Stimulated activated memory B cell treated with anti-CD40 and anti-IgM and Interleukin-4, amounts not matched to agents 10 μg/mL and 1 μg/mL and 100 μg/mL, for 72 hours (primary cell): ENCODE measurements at regions not wholly inside any gene's neighbourhood (a gene's known extent, or its start where the extent isn't known, plus 50 kb on each side); places are given as distances from the start of the nearest gene placed in this dataset.
A peak's percentile ranks its signal among the peaks of the same experiment; 100 is the strongest.

Source experiments
- ATAC-seq: fragments of 150-1000 bp; cut with Tn5 transposase; 2 replicates; pipeline ENCODE4 v1.10.0; 2021
- H3K27ac Mint-ChIP-seq: one replicate; pipeline ENCODE4 v1.8.0; 2022; ENCODE audit warnings: mild to moderate bottlenecking, mixed read lengths
- H3K27me3 Mint-ChIP-seq: one replicate; pipeline ENCODE4 v1.8.0; 2022; ENCODE audit warnings: mixed read lengths
- H3K36me3 Mint-ChIP-seq: one replicate; pipeline ENCODE4 v1.8.0; 2022; ENCODE audit warnings: mixed read lengths
- H3K4me1 Mint-ChIP-seq: one replicate; pipeline ENCODE4 v1.8.0; 2022; ENCODE audit warnings: mixed read lengths
- H3K4me3 Mint-ChIP-seq: one replicate; pipeline ENCODE4 v1.8.0; 2022; ENCODE audit warnings: mild to moderate bottlenecking, moderate library complexity, mixed read lengths
- H3K9me3 Mint-ChIP-seq: one replicate; pipeline ENCODE4 v1.8.0; 2022; ENCODE audit warnings: mixed read lengths

GRCh38 chr18:51659781-51660180 lies 462.3 kb upstream of the MEX3C start:
- Mint-ChIP-seq H3K36me3 (no peaks in the 10 kb centered on the region), H3K9me3 (no peaks in the 10 kb centered on the region), H3K4me3 (no peak overlapping the region), H3K4me1 (peaks cover 17% of the 10 kb centered on the region), H3K27me3 (peaks cover 7% of the 10 kb centered on the region), H3K27ac (no peak overlapping the region)
- ATAC-seq, result no peak

- H3K27me3 Mint-ChIP-seq, result peaks cover 12% of the 10 kb centered on the region
- no peak for ATAC-seq
- no peak overlapping the region for H3K27ac Mint-ChIP-seq
- H3K9me3 Mint-ChIP-seq, result no peaks in the 10 kb centered on the region
- H3K4me3 Mint-ChIP-seq, result no peak overlapping the region
- H3K36me3 Mint-ChIP-seq, result no peaks in the 10 kb centered on the region
- H3K4me1 Mint-ChIP-seq, result peaks cover 12% of the 10 kb centered on the region
These were observed 462.8 kb upstream of the MEX3C start for GRCh38 chr18:51660188-51660715.

DNA sequence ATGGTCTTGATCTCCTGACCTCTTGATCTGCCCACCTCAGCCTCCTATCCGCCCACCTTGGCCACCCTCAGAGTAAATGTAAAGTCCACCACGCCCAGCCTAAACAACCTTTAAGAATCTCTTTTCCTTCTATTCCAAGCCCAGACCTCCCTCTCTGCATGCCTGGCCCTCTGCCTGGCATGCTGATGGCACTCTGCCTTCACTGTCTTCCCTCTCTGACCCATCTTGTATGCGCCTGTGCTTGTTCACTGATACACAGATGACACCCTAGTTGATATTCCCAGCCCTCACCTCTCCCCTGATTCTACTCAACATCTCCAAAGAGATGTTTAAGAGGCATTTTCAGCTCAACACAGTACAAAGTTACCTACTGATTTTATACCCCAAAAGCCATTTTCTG lies 466.8 kb upstream of the MEX3C start:
- Mint-ChIP-seq H3K27me3 (peaks cover 17% of the 10 kb centered on the region), H3K4me1 (peaks cover 6% of the 10 kb centered on the region), H3K27ac (no peak overlapping the region), H3K9me3 (no peaks in the 10 kb centered on the region), H3K36me3 (no peaks in the 10 kb centered on the region), H3K4me3 (no peak overlapping the region)
- no peak for ATAC-seq

DNA sequence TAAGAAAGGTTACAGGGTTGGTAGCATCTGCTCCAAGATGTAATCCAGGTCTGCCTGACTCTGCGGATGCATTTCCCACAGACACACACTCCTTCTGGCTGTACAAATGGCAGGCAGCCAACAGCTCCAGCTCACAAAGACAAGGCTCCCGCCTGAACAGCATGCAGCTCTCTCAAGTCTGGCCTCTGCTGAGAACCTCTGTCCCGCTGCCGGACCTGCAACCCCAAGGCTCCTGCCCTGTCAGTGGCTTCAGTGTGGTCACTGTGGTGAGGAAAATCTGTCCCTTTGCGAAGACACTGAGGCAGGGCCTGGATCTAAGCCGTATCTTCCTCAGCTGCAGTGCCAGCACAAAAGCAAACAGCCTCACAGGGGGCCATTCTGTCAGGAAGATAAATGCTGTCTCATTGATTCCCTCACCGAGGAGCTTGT lies 469.3 kb upstream of the MEX3C start:
- H3K27me3 Mint-ChIP-seq, result peaks cover 36% of the 10 kb centered on the region
- ATAC-seq, result no peak
- H3K4me3 Mint-ChIP-seq, result no peak overlapping the region
- no peak overlapping the region for H3K27ac Mint-ChIP-seq
- H3K4me1 Mint-ChIP-seq, result peaks cover 6% of the 10 kb centered on the region
- H3K36me3 Mint-ChIP-seq, result no peaks in the 10 kb centered on the region
- H3K9me3 Mint-ChIP-seq, result peaks cover 2% of the 10 kb centered on the region

GRCh38 chr18:51668101-51668500 lies 470.6 kb upstream of the MEX3C start:
- Mint-ChIP-seq H3K4me3 (no peak overlapping the region), H3K36me3 (no peaks in the 10 kb centered on the region), H3K4me1 (peaks cover 6% of the 10 kb centered on the region), H3K27ac (no peak overlapping the region), H3K9me3 (peaks cover 2% of the 10 kb centered on the region), H3K27me3 (peaks cover 36% of the 10 kb centered on the region)
- ATAC-seq, result peak; percentile 54

GRCh38 chr18:51668607-51669006 lies 471.1 kb upstream of the MEX3C start:
- peaks cover 6% of the 10 kb centered on the region for H3K4me1 Mint-ChIP-seq
- peaks cover 36% of the 10 kb centered on the region for H3K27me3 Mint-ChIP-seq
- H3K36me3 Mint-ChIP-seq, result no peaks in the 10 kb centered on the region
- ATAC-seq, result no peak
- H3K4me3 Mint-ChIP-seq, result no peak overlapping the region
- peaks cover 2% of the 10 kb centered on the region for H3K9me3 Mint-ChIP-seq
- H3K27ac Mint-ChIP-seq, result no peak overlapping the region

DNA sequence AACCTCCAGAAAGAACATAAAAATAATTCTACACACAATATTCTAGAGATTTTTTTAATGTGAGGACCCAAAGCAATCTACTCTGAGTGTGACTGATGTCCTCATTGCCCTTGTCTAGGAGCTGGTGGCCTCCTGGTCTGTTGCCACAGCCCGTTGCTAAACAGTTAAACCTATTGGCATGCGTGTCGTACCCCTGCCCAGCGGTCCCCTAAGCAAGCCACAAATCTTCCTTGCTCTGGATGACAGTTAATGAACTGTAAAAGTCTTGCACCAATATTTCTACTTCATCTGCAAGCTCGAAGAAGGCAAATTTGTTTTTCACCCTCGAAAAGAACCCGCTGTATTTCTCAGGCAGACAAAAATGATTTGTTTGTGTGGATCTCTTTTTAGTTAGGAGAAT lies 489.1 kb upstream of the MEX3C start:
- no peaks in the 10 kb centered on the region for H3K36me3 Mint-ChIP-seq
- H3K27me3 Mint-ChIP-seq, result peaks cover 9% of the 10 kb centered on the region
- no peak for ATAC-seq
- H3K4me1 Mint-ChIP-seq, result no peaks in the 10 kb centered on the region
- H3K9me3 Mint-ChIP-seq, result peaks cover 5% of the 10 kb centered on the region
- no peak overlapping the region for H3K27ac Mint-ChIP-seq
- no peak overlapping the region for H3K4me3 Mint-ChIP-seq

GRCh38 chr18:51687845-51688585 lies 490.5 kb upstream of the MEX3C start:
- H3K4me3 Mint-ChIP-seq, result no peak overlapping the region

DNA sequence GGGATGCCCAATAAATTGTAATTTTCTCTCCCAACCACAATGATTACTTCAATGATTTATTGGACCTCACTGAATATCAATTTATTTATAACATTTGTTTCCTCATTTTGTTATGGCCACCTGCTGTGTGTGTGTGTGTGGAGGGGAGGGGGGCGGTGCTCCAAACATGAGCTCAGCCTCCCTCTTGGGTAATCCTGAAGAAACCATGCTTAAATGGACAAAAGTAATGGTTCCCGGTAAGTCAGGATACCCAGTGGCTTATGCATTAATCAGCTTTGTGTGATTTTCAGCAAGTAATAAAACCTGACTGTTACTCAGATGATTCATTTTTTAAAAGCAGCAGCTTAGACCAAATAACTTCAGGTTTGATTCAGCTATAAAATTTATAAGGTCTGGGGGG lies 495.1 kb upstream of the MEX3C start:
- peaks cover 4% of the 10 kb centered on the region for H3K9me3 Mint-ChIP-seq
- no peaks in the 10 kb centered on the region for H3K27me3 Mint-ChIP-seq
- no peak overlapping the region for H3K27ac Mint-ChIP-seq
- no peaks in the 10 kb centered on the region for H3K36me3 Mint-ChIP-seq
- no peak for ATAC-seq
- H3K4me1 Mint-ChIP-seq, result no peaks in the 10 kb centered on the region
- H3K4me3 Mint-ChIP-seq, result no peak overlapping the region

More at GRCh38 chr18:51687845-51688585, 490.5 kb upstream of the MEX3C start:
- Mint-ChIP-seq H3K9me3 (no peaks in the 10 kb centered on the region), H3K4me1 (no peaks in the 10 kb centered on the region), H3K36me3 (no peaks in the 10 kb centered on the region), H3K27ac (no peak overlapping the region), H3K27me3 (peaks cover 9% of the 10 kb centered on the region)
- ATAC-seq, result no peak

DNA sequence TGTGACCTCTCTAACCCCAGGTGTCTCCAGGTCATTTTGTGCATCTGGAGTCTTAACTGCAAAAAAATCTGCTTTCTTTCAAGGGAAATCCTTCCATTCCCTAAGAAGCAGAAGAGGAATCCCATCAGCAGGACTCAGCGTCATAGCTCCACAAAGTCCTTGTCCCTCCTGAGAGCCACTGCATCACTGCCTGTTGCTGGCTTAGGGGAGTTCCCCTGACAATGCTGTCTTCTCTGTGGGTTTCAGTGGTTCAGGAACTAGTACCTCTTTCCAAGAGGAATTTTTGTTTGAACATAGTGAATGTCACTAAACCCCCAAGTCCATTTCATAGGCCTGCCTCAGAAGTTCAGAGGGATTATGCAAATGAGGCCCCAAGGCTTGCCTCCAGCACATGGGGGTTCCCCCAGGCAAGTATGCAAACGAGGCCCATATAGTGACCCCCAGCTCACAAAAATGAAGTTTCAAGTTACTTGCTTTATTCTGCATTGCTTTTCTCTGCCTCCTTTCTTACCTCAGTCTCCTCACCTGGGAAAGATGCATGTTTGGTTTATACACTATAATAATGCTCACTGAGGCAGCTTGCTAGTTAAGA lies 513.9 kb upstream of the MEX3C start:
- Mint-ChIP-seq H3K27ac (no peak overlapping the region), H3K9me3 (peaks cover 21% of the 10 kb centered on the region)

DNA sequence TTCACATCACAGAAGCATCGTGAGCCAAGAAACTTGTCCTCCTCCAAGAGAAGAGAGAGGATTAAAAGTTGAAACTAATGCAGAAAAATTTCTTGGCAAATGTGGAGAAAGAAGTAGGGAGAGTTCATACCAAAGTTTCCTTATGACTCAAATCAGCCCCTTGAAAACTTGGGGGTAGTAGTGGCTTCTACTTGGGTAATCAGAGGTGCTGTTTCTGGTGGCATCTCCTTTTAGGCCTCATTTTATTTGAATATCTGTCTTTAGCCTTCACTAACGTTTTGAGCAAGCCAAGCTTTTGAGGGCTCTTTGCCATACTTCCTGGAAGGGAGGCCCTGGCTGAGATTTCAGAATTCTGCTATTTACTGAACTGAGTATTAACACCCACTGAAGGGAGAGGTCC lies 515.3 kb upstream of the MEX3C start:
- Mint-ChIP-seq H3K9me3 (peaks cover 10% of the 10 kb centered on the region), H3K36me3 (no peaks in the 10 kb centered on the region), H3K4me1 (peaks cover 11% of the 10 kb centered on the region), H3K4me3 (no peak overlapping the region), H3K27me3 (no peaks in the 10 kb centered on the region), H3K27ac (no peak overlapping the region)
- no peak for ATAC-seq

More for the DNA sequence above, 513.9 kb upstream of the MEX3C start:
- Mint-ChIP-seq H3K4me3 (no peak overlapping the region), H3K27me3 (no peaks in the 10 kb centered on the region), H3K36me3 (peaks cover 7% of the 10 kb centered on the region), H3K4me1 (peaks cover 11% of the 10 kb centered on the region)
- peak; percentile 69 for ATAC-seq

GRCh38 chr18:51716277-51716676 lies 518.8 kb upstream of the MEX3C start:
- H3K4me3 Mint-ChIP-seq, result no peak overlapping the region
- peak; percentile 34 for ATAC-seq
- peaks cover 11% of the 10 kb centered on the region for H3K4me1 Mint-ChIP-seq
- H3K9me3 Mint-ChIP-seq, result peaks cover 2% of the 10 kb centered on the region
- H3K27ac Mint-ChIP-seq, result no peak overlapping the region
- H3K36me3 Mint-ChIP-seq, result no peaks in the 10 kb centered on the region
- H3K27me3 Mint-ChIP-seq, result no peaks in the 10 kb centered on the region

DNA sequence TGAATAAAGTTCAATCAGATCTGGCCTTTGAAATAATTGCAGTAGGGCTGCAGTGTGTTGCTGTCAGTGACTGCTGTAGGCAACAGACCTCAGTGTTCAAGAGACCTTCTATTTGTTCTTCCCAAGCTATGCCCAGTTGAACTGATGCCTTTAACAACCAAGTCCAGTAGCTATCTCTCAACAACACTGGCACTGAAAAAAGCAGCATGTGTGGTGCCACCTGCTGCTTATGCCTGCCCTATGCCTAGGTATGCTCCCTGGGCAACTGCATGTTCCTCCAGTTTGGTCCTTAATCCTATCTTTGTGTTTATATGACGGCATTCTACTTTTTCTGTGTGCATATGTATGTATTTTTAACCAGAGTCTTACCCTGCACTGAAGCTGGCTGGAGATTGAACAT lies 523.9 kb upstream of the MEX3C start:
- Mint-ChIP-seq H3K27me3 (peaks cover 14% of the 10 kb centered on the region), H3K9me3 (no peaks in the 10 kb centered on the region), H3K36me3 (no peaks in the 10 kb centered on the region), H3K4me1 (no peaks in the 10 kb centered on the region), H3K27ac (no peak overlapping the region), H3K4me3 (no peak overlapping the region)
- no peak for ATAC-seq

DNA sequence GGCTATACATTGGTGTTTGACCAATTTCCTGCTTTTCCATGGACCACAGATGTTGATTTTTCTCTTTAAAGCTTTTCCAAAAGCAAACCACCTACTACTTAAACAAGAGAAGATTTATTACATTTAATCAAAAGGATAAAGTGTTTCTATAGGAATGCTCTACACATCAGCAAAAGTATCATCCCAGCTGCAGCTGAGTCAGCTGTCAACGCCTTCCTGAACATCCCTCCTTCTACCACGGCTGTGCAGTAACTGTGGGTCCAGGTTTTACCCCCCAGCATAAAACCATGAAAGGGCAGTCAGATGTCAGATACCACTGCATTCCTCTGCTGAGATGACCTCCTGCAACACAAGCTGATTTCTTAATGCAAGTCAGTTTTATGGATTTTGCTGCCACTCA lies 524.5 kb upstream of the MEX3C start:
- no peak overlapping the region for H3K27ac Mint-ChIP-seq
- H3K27me3 Mint-ChIP-seq, result peaks cover 14% of the 10 kb centered on the region
- H3K36me3 Mint-ChIP-seq, result no peaks in the 10 kb centered on the region
- H3K4me1 Mint-ChIP-seq, result no peaks in the 10 kb centered on the region
- H3K9me3 Mint-ChIP-seq, result no peaks in the 10 kb centered on the region
- H3K4me3 Mint-ChIP-seq, result no peak overlapping the region
- no peak for ATAC-seq

GRCh38 chr18:51724790-51725721 lies 527.6 kb upstream of the MEX3C start:
- Mint-ChIP-seq H3K36me3 (no peaks in the 10 kb centered on the region), H3K4me3 (no peak overlapping the region), H3K9me3 (no peaks in the 10 kb centered on the region), H3K4me1 (peaks cover 13% of the 10 kb centered on the region), H3K27ac (peak overlapping the region; percentile 25), H3K27me3 (peaks cover 14% of the 10 kb centered on the region)
- ATAC-seq, result no peak
